GM12801 (cell line): ENCODE measurements at regions not wholly inside any gene's neighbourhood (a gene's known extent, or its start where the extent isn't known, plus 50 kb on each side); places are given as distances from the start of the nearest gene placed in this dataset.

Source experiments
- CTCF ChIP-seq: IDR thresholded peaks from one replicate; pipeline ENCODE4 v1.5.1; 2011; ENCODE audit warnings: control low read depth; ENCODE audit not compliant: insufficient read length; ENCODE audit errors: extremely low read depth

GRCh38 chr3:102004561-102004960, 155.2 kb downstream of the NFKBIZ start:
- TF ChIP-seq CTCF = no peak

GRCh38 chr3:102005551-102005950, 156.2 kb downstream of the NFKBIZ start:
- no peak for TF ChIP-seq CTCF

- no peak for TF ChIP-seq CTCF
These were observed 157.6 kb downstream of the NFKBIZ start for GRCh38 chr3:102006812-102007485.

- no peak for TF ChIP-seq CTCF
These were observed 167.1 kb downstream of the NFKBIZ start for GRCh38 chr3:102016417-102016816.

- TF ChIP-seq CTCF = no peak
These were observed 168.5 kb downstream of the NFKBIZ start for GRCh38 chr3:102017784-102018183.

GRCh38 chr3:102018551-102018950, 169.2 kb downstream of the NFKBIZ start:
- no peak for TF ChIP-seq CTCF

GRCh38 chr3:102020735-102021134, 171.4 kb downstream of the NFKBIZ start:
- TF ChIP-seq CTCF = no peak
